ENCODE measurements at regions not wholly inside any gene's neighbourhood (a gene's known extent, or its start where the extent isn't known, plus 50 kb on each side); places are given as distances from the start of the nearest gene placed in this dataset.

DNA sequence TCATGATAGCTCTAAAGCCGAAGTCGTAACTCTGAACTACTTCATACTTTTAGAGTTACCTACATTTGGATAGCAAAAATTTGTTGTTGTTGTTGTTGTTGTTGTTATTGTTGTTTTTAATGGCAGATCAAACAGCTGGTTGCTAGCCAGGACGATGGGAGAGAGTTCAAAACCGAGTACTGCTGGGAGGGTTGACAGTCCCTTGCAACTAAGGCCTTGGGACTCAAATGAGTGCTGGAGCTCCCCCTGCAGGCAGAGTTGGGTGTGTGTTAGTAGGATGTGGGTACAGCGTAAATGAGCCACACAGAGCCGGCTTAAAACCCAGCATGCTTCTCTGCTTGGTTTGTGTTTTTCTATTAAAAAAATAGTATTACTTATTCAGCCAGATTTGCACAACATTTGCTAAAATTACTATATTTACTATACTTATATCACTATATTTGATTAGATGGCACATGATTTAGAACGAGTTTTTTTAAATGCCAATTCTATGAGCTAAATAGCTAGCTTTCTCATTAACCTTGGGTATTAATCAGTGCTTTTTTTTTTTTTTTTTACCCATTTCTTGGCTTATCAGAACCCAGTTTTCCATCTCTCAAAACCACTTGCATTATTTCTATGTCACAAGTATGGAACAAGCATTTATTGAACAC lies 129.2 kb upstream of the SYT6 start:
- ChIA-PET POLR2A (interaction anchor here (0.6 to 0.7 kb wide), 2 partner anchors 302 to 529 kb away, joined by 3 to 5 read pairs; no protein-coding TSS in a partner anchor), CTCF (interaction anchor here (0.5 to 3.2 kb wide), 65 partner anchors 8 to 776 kb away, joined by 3 to 99 read pairs (median 4); partner anchors contain the start of gene OLFML3)
- Histone ChIP-seq H3K9me3 (ENCODE audit: control insufficient read depth, insufficient read depth, low read depth, low read length) (no peaks in the 10 kb centered on the region), H3K4me3 (ENCODE audit: low read depth, low read length) (no peak overlapping the region), H3K4me1 (ENCODE audit: control insufficient read depth, insufficient read depth, low read length) (no peaks in the 10 kb centered on the region), H3K36me3 (ENCODE audit: control insufficient read depth in 2 of 2, insufficient read depth in 1 of 2, low read length in 2 of 2) (no peaks in the 10 kb centered on the region), H3K27ac (ENCODE audit: extremely low read depth, low read depth, low read length) (no peak overlapping the region)
- TF ChIP-seq, protein P1, sequence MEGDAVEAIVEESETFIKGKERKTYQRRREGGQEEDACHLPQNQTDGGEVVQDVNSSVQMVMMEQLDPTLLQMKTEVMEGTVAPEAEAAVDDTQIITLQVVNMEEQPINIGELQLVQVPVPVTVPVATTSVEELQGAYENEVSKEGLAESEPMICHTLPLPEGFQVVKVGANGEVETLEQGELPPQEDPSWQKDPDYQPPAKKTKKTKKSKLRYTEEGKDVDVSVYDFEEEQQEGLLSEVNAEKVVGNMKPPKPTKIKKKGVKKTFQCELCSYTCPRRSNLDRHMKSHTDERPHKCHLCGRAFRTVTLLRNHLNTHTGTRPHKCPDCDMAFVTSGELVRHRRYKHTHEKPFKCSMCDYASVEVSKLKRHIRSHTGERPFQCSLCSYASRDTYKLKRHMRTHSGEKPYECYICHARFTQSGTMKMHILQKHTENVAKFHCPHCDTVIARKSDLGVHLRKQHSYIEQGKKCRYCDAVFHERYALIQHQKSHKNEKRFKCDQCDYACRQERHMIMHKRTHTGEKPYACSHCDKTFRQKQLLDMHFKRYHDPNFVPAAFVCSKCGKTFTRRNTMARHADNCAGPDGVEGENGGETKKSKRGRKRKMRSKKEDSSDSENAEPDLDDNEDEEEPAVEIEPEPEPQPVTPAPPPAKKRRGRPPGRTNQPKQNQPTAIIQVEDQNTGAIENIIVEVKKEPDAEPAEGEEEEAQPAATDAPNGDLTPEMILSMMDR (tag by site-specific recombination; IDR thresholded peaks at IDR 0.05) = peak; percentile 69
- peak; percentile 70 for TF ChIP-seq ZNF654 (tag by site-specific recombination; IDR thresholded peaks at IDR 0.05; ENCODE audit: low read depth)
- TF ChIP-seq ZNF747 (tag by site-specific recombination; IDR thresholded peaks at IDR 0.05) = no peak
- TF ChIP-seq ZNF335 (tag by site-specific recombination; conservative IDR thresholded peaks at IDR 0.05) = no peak
- peak; percentile 93 for TF ChIP-seq ZBTB48 (tag by site-specific recombination; IDR thresholded peaks at IDR 0.05)
- no peak for TF ChIP-seq ZFP69B (tag by site-specific recombination; IDR thresholded peaks at IDR 0.05)
- peak; percentile 66; the same call in 1 of the 2 replicates for TF ChIP-seq ZNF660 (tag by site-specific recombination; IDR thresholded peaks at IDR 0.05)
- TF ChIP-seq SP7 (tag by site-specific recombination; IDR thresholded peaks at IDR 0.05) = 0 out of 2 replicates have a peak, but pooled peaks have one; percentile 22

DNA sequence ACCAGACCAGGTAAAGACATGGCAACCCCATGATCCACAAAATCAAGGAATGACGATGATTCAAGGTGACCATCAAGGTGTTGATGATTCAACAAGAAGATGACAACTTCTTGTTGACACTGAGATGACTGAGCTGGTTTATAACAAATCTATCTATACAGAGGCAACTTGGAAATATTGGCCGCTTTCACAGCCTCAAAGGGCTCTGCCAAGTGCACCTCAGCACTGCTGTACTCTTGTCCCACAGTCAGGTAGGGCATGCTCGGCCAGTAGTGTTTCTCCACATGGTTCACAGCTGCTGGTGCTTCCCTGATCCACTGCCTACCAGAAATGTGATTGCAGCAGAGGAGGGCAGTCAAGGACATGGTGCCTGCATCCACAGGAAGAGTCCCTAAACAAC lies 125.2 kb upstream of the SYT6 start:
- no peak for TF ChIP-seq EGR2 (tag by site-specific recombination; IDR thresholded peaks at IDR 0.05; ENCODE audit: low read depth)
- TF ChIP-seq MEIS1 (CRISPR knock-in tag; IDR thresholded peaks at IDR 0.05; ENCODE audit: borderline replicate concordance) = no peak
- no peak for TF ChIP-seq ZNF433 (tag by site-specific recombination; IDR thresholded peaks at IDR 0.05; ENCODE audit: low read depth)
- TF ChIP-seq ZNF596 (tag by site-specific recombination; IDR thresholded peaks at IDR 0.05) = no peak
- no peak for TF ChIP-seq ZBTB21 (tag by site-specific recombination; IDR thresholded peaks at IDR 0.05)
- no peak for TF ChIP-seq ZNF664 (tag by site-specific recombination; IDR thresholded peaks at IDR 0.05)
- no peak for TF ChIP-seq ZNF302 (tag by site-specific recombination; IDR thresholded peaks at IDR 0.05; ENCODE audit: low read depth)
- TF ChIP-seq ZNF600 (tag by site-specific recombination; IDR thresholded peaks at IDR 0.05) = no peak
- TF ChIP-seq ZNF792 (tag by site-specific recombination; IDR thresholded peaks at IDR 0.05) = no peak
- TF ChIP-seq, protein P2, sequence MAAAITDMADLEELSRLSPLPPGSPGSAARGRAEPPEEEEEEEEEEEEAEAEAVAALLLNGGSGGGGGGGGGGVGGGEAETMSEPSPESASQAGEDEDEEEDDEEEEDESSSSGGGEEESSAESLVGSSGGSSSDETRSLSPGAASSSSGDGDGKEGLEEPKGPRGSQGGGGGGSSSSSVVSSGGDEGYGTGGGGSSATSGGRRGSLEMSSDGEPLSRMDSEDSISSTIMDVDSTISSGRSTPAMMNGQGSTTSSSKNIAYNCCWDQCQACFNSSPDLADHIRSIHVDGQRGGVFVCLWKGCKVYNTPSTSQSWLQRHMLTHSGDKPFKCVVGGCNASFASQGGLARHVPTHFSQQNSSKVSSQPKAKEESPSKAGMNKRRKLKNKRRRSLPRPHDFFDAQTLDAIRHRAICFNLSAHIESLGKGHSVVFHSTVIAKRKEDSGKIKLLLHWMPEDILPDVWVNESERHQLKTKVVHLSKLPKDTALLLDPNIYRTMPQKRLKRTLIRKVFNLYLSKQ (tag by site-specific recombination; IDR thresholded peaks at IDR 0.05; ENCODE audit: borderline replicate concordance) = no peak
- TF ChIP-seq ZNF561 (tag by site-specific recombination; IDR thresholded peaks at IDR 0.05; ENCODE audit: borderline replicate concordance) = no peak
- TF ChIP-seq ZNF37A (tag by site-specific recombination; IDR thresholded peaks at IDR 0.05) = no peak
- Histone ChIP-seq H3K27ac (ENCODE audit: extremely low read depth, low read depth, low read length) (no peak overlapping the region), H3K4me1 (ENCODE audit: control insufficient read depth, insufficient read depth, low read length) (no peaks in the 10 kb centered on the region), H3K36me3 (ENCODE audit: control insufficient read depth in 2 of 2, insufficient read depth in 1 of 2, low read length in 2 of 2) (no peaks in the 10 kb centered on the region), H3K4me3 (ENCODE audit: low read depth, low read length) (no peak overlapping the region), H3K9me3 (ENCODE audit: control insufficient read depth, insufficient read depth, low read depth, low read length) (no peaks in the 10 kb centered on the region)
- ChIA-PET CTCF (no interaction called here), POLR2A (interaction anchor here (0.6 kb wide), 1 partner anchor 10 kb away, joined by 9 read pairs; no protein-coding TSS in a partner anchor)

DNA sequence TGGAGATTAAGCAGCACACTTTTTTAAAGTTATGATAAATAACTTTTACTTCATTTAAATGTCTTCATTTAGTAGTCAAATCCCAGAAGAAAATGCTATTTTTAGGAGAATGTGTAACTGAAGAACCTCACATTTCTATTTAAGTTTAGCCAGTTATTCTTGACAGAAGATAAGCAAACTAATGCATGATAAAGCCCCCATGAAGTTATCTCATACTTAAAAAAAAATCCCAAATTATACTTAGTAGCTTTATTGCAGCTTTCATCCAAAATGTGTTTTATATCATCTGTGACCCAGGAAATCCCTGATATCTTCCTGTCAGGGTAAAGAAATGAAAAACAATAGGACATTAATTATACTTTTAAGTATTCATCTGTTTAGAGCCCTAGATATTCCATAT lies 124.8 kb upstream of the SYT6 start:
- ChIA-PET POLR2A (interaction anchor here (0.6 kb wide), 1 partner anchor 11 kb away, joined by 9 read pairs; no protein-coding TSS in a partner anchor), CTCF (no interaction called here)
- Histone ChIP-seq H3K9me3 (ENCODE audit: control insufficient read depth, insufficient read depth, low read depth, low read length) (no peaks in the 10 kb centered on the region), H3K4me1 (ENCODE audit: control insufficient read depth, insufficient read depth, low read length) (no peaks in the 10 kb centered on the region), H3K27ac (ENCODE audit: extremely low read depth, low read depth, low read length) (no peak overlapping the region), H3K4me3 (ENCODE audit: low read depth, low read length) (no peak overlapping the region), H3K36me3 (ENCODE audit: control insufficient read depth in 2 of 2, insufficient read depth in 1 of 2, low read length in 2 of 2) (no peaks in the 10 kb centered on the region)
- TF ChIP-seq SETDB1 (IDR thresholded peaks at IDR 0.05; ENCODE audit: insufficient read length, low read length) (no peak), TRIM28 (IDR thresholded peaks at IDR 0.05; ENCODE audit: borderline replicate concordance, low read length) (no peak), ZNF529 (tag by site-specific recombination; IDR thresholded peaks at IDR 0.05; ENCODE audit: insufficient replicate concordance) (no peak), ZNF138 (tag by site-specific recombination; IDR thresholded peaks at IDR 0.05; ENCODE audit: borderline replicate concordance) (no peak), ZNF791 (tag by site-specific recombination; IDR thresholded peaks at IDR 0.05) (no peak), YY1 (tag by site-specific recombination; IDR thresholded peaks at IDR 0.05) (no peak), ZNF184 (tag by site-specific recombination; IDR thresholded peaks at IDR 0.05) (no peak), ZNF785 (tag by site-specific recombination; IDR thresholded peaks at IDR 0.05) (no peak), GLI4 (tag by site-specific recombination; IDR thresholded peaks at IDR 0.05) (no peak)

Data from HEK293 (cell line).